ENCODE measurements at regions not wholly inside any gene's neighbourhood (a gene's known extent, or its start where the extent isn't known, plus 50 kb on each side); places are given as distances from the start of the nearest gene placed in this dataset.

GRCh38 chr5:72021651-72022357 is 85.5 kb upstream of the MAP1B start:
- TF ChIP-seq REL (CRISPR knock-in tag; conservative IDR thresholded peaks at IDR 0.05): no peak
- no peak for TF ChIP-seq POLR2G (IDR thresholded peaks at IDR 0.05; ENCODE audit: low read depth, low read length)
- TF ChIP-seq ZNF749 (CRISPR knock-in tag; IDR thresholded peaks at IDR 0.05; ENCODE audit: borderline replicate concordance): no peak
- no peak for TF ChIP-seq TBX3 (IDR thresholded peaks at IDR 0.05; ENCODE audit: borderline replicate concordance)
- CTCF ChIA-PET (ENCODE audit: low intra/inter-chr PET ratio, low total read pairs): no interaction called here

GRCh38 chr5:72028382-72028781 is 78.9 kb upstream of the MAP1B start:
- H3K27me3 ChIP-seq (ENCODE audit: control insufficient read depth in 1 of 2, insufficient read depth in 2 of 2, low read length in 2 of 2): no peaks in the 10 kb centered on the region; a peak in 1 of 5 replicates
- no peak for FAIRE-seq
- POLR2A ChIA-PET: no interaction called here
- no peak overlapping the region for H3K4me2 ChIP-seq (ENCODE audit: low read depth, low read length)
- no peak overlapping the region for H2AFZ ChIP-seq (ENCODE audit: low read length)
- H3K9ac ChIP-seq (ENCODE audit: insufficient read depth, low read depth, low read length): no peak overlapping the region
- H3K79me2 ChIP-seq (ENCODE audit: insufficient read depth, low read length): no peaks in the 10 kb centered on the region
- H4K20me1 ChIP-seq (ENCODE audit: insufficient read depth, low read length): no peaks in the 10 kb centered on the region
- no peaks in the 10 kb centered on the region for H3K9me3 ChIP-seq (ENCODE audit: low read length)
- 32% methylated on average over 1 of the region's 1 CpG for WGBS (ENCODE audit: low lambda C conversion rate)
- no peak for ATAC-seq
- in situ Hi-C loops (cut with HindIII; ENCODE audit: extremely low pct_ligation_motif_present, low pct_unique_long_range_greater_than_20kb): no loop called here
- no peak overlapping the region for H3K27ac ChIP-seq (ENCODE audit: extremely low read length, insufficient read depth, low read length)
- CTCF ChIA-PET (ENCODE audit: low intra/inter-chr PET ratio, low total read pairs): no interaction called here
- H3K36me3 ChIP-seq (replicated peaks in 1 of 2; ENCODE audit: control insufficient read depth in 1 of 2, insufficient read depth in 2 of 2, low read length in 2 of 2): no peaks in the 10 kb centered on the region
- H3K4me1 ChIP-seq (ENCODE audit: insufficient read depth, low read length): no peaks in the 10 kb centered on the region
- no TSS peak for BruUV-seq (replicated peaks)
- intact Hi-C loops (cut with micrococcal nuclease; ENCODE audit: unreplicated experiment): no loop called here
- no peak for DNase-seq (ENCODE audit: low spot score)
- H3K4me3 ChIP-seq (replicated peaks in 1 of 3; ENCODE audit: insufficient read depth in 1 of 3, low read depth in 2 of 3, low read length in 3 of 3): no peak overlapping the region
- TF ChIP-seq ZBTB10 (CRISPR knock-in tag; IDR thresholded peaks at IDR 0.05; ENCODE audit: borderline replicate concordance): no peak
- no peak for TF ChIP-seq ZNF275 (CRISPR knock-in tag; IDR thresholded peaks at IDR 0.05; ENCODE audit: borderline replicate concordance)
- no peak for TF ChIP-seq ZNF770 (CRISPR knock-in tag; IDR thresholded peaks at IDR 0.05)
- no peak for TF ChIP-seq MAFG (CRISPR knock-in tag; IDR thresholded peaks at IDR 0.05)

More at GRCh38 chr5:72021651-72022357, 85.5 kb upstream of the MAP1B start:
- H3K9me3 ChIP-seq (ENCODE audit: low read length): no peaks in the 10 kb centered on the region
- H3K9ac ChIP-seq (ENCODE audit: insufficient read depth, low read depth, low read length): no peak overlapping the region
- WGBS (ENCODE audit: low lambda C conversion rate): 12% methylated on average over 8 of the region's 8 CpGs
- no peak for FAIRE-seq
- no peaks in the 10 kb centered on the region; a peak in 1 of 5 replicates for H3K27me3 ChIP-seq (ENCODE audit: control insufficient read depth in 1 of 2, insufficient read depth in 2 of 2, low read length in 2 of 2)
- intact Hi-C loops (cut with micrococcal nuclease; ENCODE audit: unreplicated experiment): no loop called here
- POLR2A ChIA-PET: no interaction called here
- in situ Hi-C loops (cut with HindIII; ENCODE audit: extremely low pct_ligation_motif_present, low pct_unique_long_range_greater_than_20kb): loop anchor here (25.0 kb wide), 1 partner anchor 235 kb away; no protein-coding TSS in a partner anchor
- H3K36me3 ChIP-seq (replicated peaks in 1 of 2; ENCODE audit: control insufficient read depth in 1 of 2, insufficient read depth in 2 of 2, low read length in 2 of 2): no peaks in the 10 kb centered on the region
- no peak for DNase-seq (ENCODE audit: low spot score)
- H3K4me1 ChIP-seq (ENCODE audit: insufficient read depth, low read length): no peaks in the 10 kb centered on the region
- no peaks in the 10 kb centered on the region for H4K20me1 ChIP-seq (ENCODE audit: insufficient read depth, low read length)
- no peak overlapping the region for H3K4me2 ChIP-seq (ENCODE audit: low read depth, low read length)
- no peak overlapping the region for H3K4me3 ChIP-seq (replicated peaks in 1 of 3; ENCODE audit: insufficient read depth in 1 of 3, low read depth in 2 of 3, low read length in 3 of 3)
- H3K79me2 ChIP-seq (ENCODE audit: insufficient read depth, low read length): no peaks in the 10 kb centered on the region
- BruUV-seq (replicated peaks): no TSS peak
- no peak overlapping the region for H2AFZ ChIP-seq (ENCODE audit: low read length)
- no peak for ATAC-seq
- H3K27ac ChIP-seq (ENCODE audit: extremely low read length, insufficient read depth, low read length): no peak overlapping the region
